ENCODE measurements at regions not wholly inside any gene's neighbourhood (a gene's known extent, or its start where the extent isn't known, plus 50 kb on each side); places are given as distances from the start of the nearest gene placed in this dataset.

DNA sequence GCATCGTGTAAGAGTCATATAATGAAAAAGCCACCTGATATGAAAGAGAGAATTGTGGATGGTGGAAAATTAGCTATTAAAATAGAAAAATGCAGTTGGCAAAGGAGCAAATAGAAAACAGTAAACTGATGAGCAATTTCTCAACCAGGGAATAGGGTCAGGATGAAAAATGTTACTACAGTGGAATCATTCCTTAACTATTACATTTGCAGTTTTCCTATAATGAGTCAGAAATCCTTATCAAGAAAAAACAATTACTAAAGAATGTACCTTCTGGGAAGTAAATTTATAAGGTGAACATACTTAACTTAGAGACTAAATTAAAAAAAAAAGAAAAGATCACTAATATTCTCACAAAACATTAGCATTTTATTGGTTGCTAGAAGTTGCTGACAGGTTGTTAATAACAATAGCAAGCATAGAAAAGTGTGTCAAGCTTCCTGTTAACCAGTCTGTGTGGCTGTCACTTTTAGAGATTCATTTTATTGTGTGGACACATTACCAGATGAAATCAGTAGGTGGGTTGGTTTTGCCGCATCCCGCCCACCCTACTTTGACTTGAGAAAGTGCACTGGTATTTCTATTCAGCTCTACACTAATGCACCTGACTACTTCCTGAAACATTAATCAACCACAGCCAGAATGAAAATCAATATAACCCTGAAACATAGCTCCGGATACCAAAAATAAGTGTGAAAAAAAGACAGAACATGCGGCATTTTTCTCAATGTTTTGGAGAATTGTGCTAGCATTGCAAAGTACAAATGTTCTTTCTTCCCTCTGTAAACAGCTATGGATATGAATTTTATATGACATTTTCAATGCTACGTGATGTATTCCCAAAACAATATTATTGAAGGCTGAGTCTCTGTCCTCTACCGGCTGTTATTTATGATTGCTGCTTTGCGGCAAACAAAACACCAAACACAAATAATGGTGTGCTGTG lies 576.7 kb downstream of the SLC16A7 start (continued):
- TF ChIP-seq, protein P1, sequence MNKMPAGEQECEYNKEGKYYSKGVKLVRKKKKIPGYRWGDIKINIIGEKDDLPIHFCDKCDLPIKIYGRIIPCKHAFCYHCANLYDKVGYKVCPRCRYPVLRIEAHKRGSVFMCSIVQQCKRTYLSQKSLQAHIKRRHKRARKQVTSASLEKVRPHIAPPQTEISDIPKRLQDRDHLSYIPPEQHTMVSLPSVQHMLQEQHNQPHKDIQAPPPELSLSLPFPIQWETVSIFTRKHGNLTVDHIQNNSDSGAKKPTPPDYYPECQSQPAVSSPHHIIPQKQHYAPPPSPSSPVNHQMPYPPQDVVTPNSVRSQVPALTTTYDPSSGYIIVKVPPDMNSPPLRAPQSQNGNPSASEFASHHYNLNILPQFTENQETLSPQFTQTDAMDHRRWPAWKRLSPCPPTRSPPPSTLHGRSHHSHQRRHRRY (tag by site-specific recombination; IDR thresholded peaks at IDR 0.05) = no peak
- TF ChIP-seq ZBTB7A (tag by site-specific recombination; IDR thresholded peaks at IDR 0.05; ENCODE audit: low read depth) = no peak
- no peak for TF ChIP-seq ZNF302 (tag by site-specific recombination; IDR thresholded peaks at IDR 0.05; ENCODE audit: low read depth)
- no peak for TF ChIP-seq ZNF324 (tag by site-specific recombination; IDR thresholded peaks at IDR 0.05)
- no peak for TF ChIP-seq ZBTB8A (tag by site-specific recombination; IDR thresholded peaks at IDR 0.05)
- TF ChIP-seq SCRT2 (tag by site-specific recombination; IDR thresholded peaks at IDR 0.05) = no peak
- TF ChIP-seq IKZF3 (tag by site-specific recombination; IDR thresholded peaks at IDR 0.05) = no peak
- no peak for TF ChIP-seq TCF7L2 (IDR thresholded peaks at IDR 0.05; ENCODE audit: borderline replicate concordance, low read depth, low read length)
- no peak for TF ChIP-seq ZNF138 (tag by site-specific recombination; IDR thresholded peaks at IDR 0.05; ENCODE audit: borderline replicate concordance)
- no peak for TF ChIP-seq BCL11B (tag by site-specific recombination; IDR thresholded peaks at IDR 0.05; ENCODE audit: low read depth)
- no peak for TF ChIP-seq ZNF112 (tag by site-specific recombination; IDR thresholded peaks at IDR 0.05)

- ChIA-PET POLR2A (no interaction called here), CTCF (no interaction called here)
- no peaks in the 10 kb centered on the region for H3K9me3 ChIP-seq (ENCODE audit: control insufficient read depth, insufficient read depth, low read depth, low read length)
- H3K27ac ChIP-seq (ENCODE audit: extremely low read depth, low read depth, low read length) = no peak overlapping the region
- H3K4me3 ChIP-seq (ENCODE audit: low read depth, low read length) = no peak overlapping the region
- no peaks in the 10 kb centered on the region for H3K36me3 ChIP-seq (ENCODE audit: control insufficient read depth in 2 of 2, insufficient read depth in 1 of 2, low read length in 2 of 2)
- no peaks in the 10 kb centered on the region for H3K4me1 ChIP-seq (ENCODE audit: control insufficient read depth, insufficient read depth, low read length)
- TF ChIP-seq ZNF157 (tag by site-specific recombination; IDR thresholded peaks at IDR 0.05) (no peak), ZNF214 (tag by site-specific recombination; IDR thresholded peaks at IDR 0.05; ENCODE audit: borderline replicate concordance) (no peak), ZBTB20 (tag by site-specific recombination; IDR thresholded peaks at IDR 0.05) (no peak), HOXA7 (CRISPR knock-in tag; IDR thresholded peaks at IDR 0.05; ENCODE audit: borderline replicate concordance) (no peak), ZNF510 (tag by site-specific recombination; IDR thresholded peaks at IDR 0.05; ENCODE audit: insufficient replicate concordance) (no peak), GLIS1 (tag by site-specific recombination; IDR thresholded peaks at IDR 0.05) (no peak), ZEB2 (tag by site-specific recombination; IDR thresholded peaks at IDR 0.05) (no peak), ZNF501 (tag by site-specific recombination; IDR thresholded peaks at IDR 0.05) (no peak), SP2 (tag by site-specific recombination; IDR thresholded peaks at IDR 0.05) (no peak), ZXDB (tag by site-specific recombination; IDR thresholded peaks at IDR 0.05) (no peak)
- TF ChIP-seq, protein P2, sequence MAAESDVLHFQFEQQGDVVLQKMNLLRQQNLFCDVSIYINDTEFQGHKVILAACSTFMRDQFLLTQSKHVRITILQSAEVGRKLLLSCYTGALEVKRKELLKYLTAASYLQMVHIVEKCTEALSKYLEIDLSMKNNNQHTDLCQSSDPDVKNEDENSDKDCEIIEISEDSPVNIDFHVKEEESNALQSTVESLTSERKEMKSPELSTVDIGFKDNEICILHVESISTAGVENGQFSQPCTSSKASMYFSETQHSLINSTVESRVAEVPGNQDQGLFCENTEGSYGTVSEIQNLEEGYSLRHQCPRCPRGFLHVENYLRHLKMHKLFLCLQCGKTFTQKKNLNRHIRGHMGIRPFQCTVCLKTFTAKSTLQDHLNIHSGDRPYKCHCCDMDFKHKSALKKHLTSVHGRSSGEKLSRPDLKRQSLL (tag by site-specific recombination; IDR thresholded peaks at IDR 0.05) = no peak
- TF ChIP-seq, protein P3, sequence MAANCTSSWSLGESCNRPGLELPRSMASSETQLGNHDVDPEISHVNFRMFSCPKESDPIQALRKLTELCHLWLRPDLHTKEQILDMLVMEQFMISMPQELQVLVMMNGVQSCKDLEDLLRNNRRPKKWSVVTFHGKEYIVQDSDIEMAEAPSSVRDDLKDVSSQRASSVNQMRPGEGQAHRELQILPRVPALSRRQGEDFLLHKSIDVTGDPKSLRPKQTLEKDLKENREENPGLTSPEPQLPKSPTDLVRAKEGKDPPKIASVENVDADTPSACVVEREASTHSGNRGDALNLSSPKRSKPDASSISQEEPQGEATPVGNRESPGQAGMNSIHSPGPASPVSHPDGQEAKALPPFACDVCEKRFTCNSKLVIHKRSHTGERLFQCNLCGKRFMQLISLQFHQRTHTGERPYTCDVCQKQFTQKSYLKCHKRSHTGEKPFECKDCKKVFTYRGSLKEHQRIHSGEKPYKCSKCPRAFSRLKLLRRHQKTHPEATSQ (tag by site-specific recombination; IDR thresholded peaks at IDR 0.05) = no peak
- TF ChIP-seq, protein P4, sequence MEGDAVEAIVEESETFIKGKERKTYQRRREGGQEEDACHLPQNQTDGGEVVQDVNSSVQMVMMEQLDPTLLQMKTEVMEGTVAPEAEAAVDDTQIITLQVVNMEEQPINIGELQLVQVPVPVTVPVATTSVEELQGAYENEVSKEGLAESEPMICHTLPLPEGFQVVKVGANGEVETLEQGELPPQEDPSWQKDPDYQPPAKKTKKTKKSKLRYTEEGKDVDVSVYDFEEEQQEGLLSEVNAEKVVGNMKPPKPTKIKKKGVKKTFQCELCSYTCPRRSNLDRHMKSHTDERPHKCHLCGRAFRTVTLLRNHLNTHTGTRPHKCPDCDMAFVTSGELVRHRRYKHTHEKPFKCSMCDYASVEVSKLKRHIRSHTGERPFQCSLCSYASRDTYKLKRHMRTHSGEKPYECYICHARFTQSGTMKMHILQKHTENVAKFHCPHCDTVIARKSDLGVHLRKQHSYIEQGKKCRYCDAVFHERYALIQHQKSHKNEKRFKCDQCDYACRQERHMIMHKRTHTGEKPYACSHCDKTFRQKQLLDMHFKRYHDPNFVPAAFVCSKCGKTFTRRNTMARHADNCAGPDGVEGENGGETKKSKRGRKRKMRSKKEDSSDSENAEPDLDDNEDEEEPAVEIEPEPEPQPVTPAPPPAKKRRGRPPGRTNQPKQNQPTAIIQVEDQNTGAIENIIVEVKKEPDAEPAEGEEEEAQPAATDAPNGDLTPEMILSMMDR (tag by site-specific recombination; IDR thresholded peaks at IDR 0.05) = no peak
- TF ChIP-seq, protein P5, sequence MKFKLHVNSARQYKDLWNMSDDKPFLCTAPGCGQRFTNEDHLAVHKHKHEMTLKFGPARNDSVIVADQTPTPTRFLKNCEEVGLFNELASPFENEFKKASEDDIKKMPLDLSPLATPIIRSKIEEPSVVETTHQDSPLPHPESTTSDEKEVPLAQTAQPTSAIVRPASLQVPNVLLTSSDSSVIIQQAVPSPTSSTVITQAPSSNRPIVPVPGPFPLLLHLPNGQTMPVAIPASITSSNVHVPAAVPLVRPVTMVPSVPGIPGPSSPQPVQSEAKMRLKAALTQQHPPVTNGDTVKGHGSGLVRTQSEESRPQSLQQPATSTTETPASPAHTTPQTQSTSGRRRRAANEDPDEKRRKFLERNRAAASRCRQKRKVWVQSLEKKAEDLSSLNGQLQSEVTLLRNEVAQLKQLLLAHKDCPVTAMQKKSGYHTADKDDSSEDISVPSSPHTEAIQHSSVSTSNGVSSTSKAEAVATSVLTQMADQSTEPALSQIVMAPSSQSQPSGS (tag by site-specific recombination; IDR thresholded peaks at IDR 0.05; ENCODE audit: low read depth) = no peak
Observed at GRCh38 chr12:60173224-60174170, 577.7 kb downstream of the SLC16A7 start.

Data from HEK293 (cell line).